ENCODE measurements at regions not wholly inside any gene's neighbourhood (a gene's known extent, or its start where the extent isn't known, plus 50 kb on each side); places are given as distances from the start of the nearest gene placed in this dataset.
"Not testable (repeated sequence)": the region's sequence is repeated elsewhere in the genome, so short reads cannot be mapped to it uniquely, and the experiment has no call there.

GRCh38 chr14:34094384-34094783 is 143.5 kb upstream of the EGLN3 start:
- DNase-seq (ENCODE audit: low spot score) = no peak

GRCh38 chr14:34093883-34094282 is 143.0 kb upstream of the EGLN3 start:
- DNase-seq (ENCODE audit: low spot score) = no peak

- no peak for DNase-seq (ENCODE audit: low spot score)
Measured at GRCh38 chr14:34090451-34090850, 139.6 kb upstream of the EGLN3 start.

- DNase-seq (ENCODE audit: low spot score) = no peak
Measured at GRCh38 chr14:34088914-34089313, 138.0 kb upstream of the EGLN3 start.

- no peak for DNase-seq (ENCODE audit: low spot score)
Measured at GRCh38 chr14:34087571-34087970, 136.7 kb upstream of the EGLN3 start.

GRCh38 chr14:34086223-34086757 is 135.4 kb upstream of the EGLN3 start:
- no peak for DNase-seq (ENCODE audit: low spot score)

GRCh38 chr14:34085695-34086094 is 134.8 kb upstream of the EGLN3 start:
- no peak for DNase-seq (ENCODE audit: low spot score)

GRCh38 chr14:34081576-34082136 is 130.8 kb upstream of the EGLN3 start:
- peak; percentile 93 for DNase-seq (ENCODE audit: low spot score)

GRCh38 chr14:34081101-34081575 is 130.3 kb upstream of the EGLN3 start:
- DNase-seq (ENCODE audit: low spot score) = peak; percentile 65

GRCh38 chr14:34079643-34080042 is 128.8 kb upstream of the EGLN3 start:
- not testable (repeated sequence) for DNase-seq (ENCODE audit: low spot score)

GRCh38 chr14:34078117-34078743 is 127.4 kb upstream of the EGLN3 start:
- DNase-seq (ENCODE audit: low spot score) = no peak

GRCh38 chr14:34075826-34076225 is 125.0 kb upstream of the EGLN3 start:
- no peak for DNase-seq (ENCODE audit: low spot score)

GRCh38 chr14:34075042-34075744 is 124.3 kb upstream of the EGLN3 start:
- no peak for DNase-seq (ENCODE audit: low spot score)

- no peak for DNase-seq (ENCODE audit: low spot score)
Measured at GRCh38 chr14:34072921-34073320, 122.0 kb upstream of the EGLN3 start.

GRCh38 chr14:34072401-34072800 is 121.5 kb upstream of the EGLN3 start:
- DNase-seq (ENCODE audit: low spot score) = no peak

GRCh38 chr14:34070917-34071407 is 120.1 kb upstream of the EGLN3 start:
- no peak for DNase-seq (ENCODE audit: low spot score)

- no peak for DNase-seq (ENCODE audit: low spot score)
Measured at GRCh38 chr14:34069854-34070582, 119.1 kb upstream of the EGLN3 start.

- DNase-seq (ENCODE audit: low spot score) = no peak
Measured at GRCh38 chr14:34067587-34067986, 116.7 kb upstream of the EGLN3 start.

GRCh38 chr14:34065690-34066391 is 115.0 kb upstream of the EGLN3 start:
- DNase-seq (ENCODE audit: low spot score) = no peak

- no peak for DNase-seq (ENCODE audit: low spot score)
Measured at GRCh38 chr14:34065236-34065635, 114.4 kb upstream of the EGLN3 start.

- no peak for DNase-seq (ENCODE audit: low spot score)
Measured at GRCh38 chr14:34064349-34064748, 113.5 kb upstream of the EGLN3 start.

Measured in SW480 (cell line).